HepG2 (cell line): ENCODE measurements at regions not wholly inside any gene's neighbourhood (a gene's known extent, or its start where the extent isn't known, plus 50 kb on each side); places are given as distances from the start of the nearest gene placed in this dataset.

Experiments used
- ATAC-seq: fragments of 200-7000 bp; cut with Tn5 transposase; 3 replicates; pipeline ENCODE4 v1.9.1; 2020; ENCODE audit warnings: mild to moderate bottlenecking, moderate library complexity
- BruUV-seq: library from RNA; stranded (reverse); fragments of 400-500 nt; replicated peaks from 2 replicates; lab custom pipeline; 2021; lab: Mats Ljungman, UMichigan
- CTCF ChIA-PET: fragments of 300-600 bp; formaldehyde crosslinking; extraction: SDS; loops from one replicate; lab custom pipeline; 2021; ENCODE audit warnings: low total read pairs, inconsistent platforms, low intra/inter-chr PET ratio; lab: Yijun Ruan, JAX
- POLR2A ChIA-PET: fragments of 350-600 bp; sonication (Branson Sonifier 250); formaldehyde crosslinking; loops from one replicate; lab custom pipeline; 2020; ENCODE audit warnings: antibody characterized with exemption, inconsistent platforms; lab: Yijun Ruan, JAX
- DNase-seq: peaks from one replicate; pipeline ENCODE4 v3.0.0-alpha.2; 2015; ENCODE audit warnings: low spot score
- FAIRE-seq: peaks from 3 replicates; lab custom pipeline; 2011; peaks lifted over from hg19 to GRCh38; lab: Jason Lieb, UNC
- H2AFZ ChIP-seq: one replicate; pipeline ENCODE4 v1.6.1; 2011; ENCODE audit warnings: low read length, inconsistent platforms
- H3K27ac ChIP-seq: fragments of 300-600 bp; 3 replicates; pipeline ENCODE4 v1.8.0; 2011; ENCODE audit warnings: mixed run types, mild to moderate bottlenecking, mixed read lengths, low read length, inconsistent platforms; ENCODE audit not compliant: insufficient read depth; ENCODE audit errors: extremely low read length
- H3K27me3 ChIP-seq, 2 experiments: fragments of 200-600 bp in 1 of 2; 2 replicates in 1 of 2; 3 replicates in 1 of 2; pipeline versions ENCODE4 v1.6.0 to v1.8.0; 2011; ENCODE audit warnings: low read length in 2 of 2, mild to moderate bottlenecking in 2 of 2, moderate library complexity in 2 of 2, inconsistent platforms in 1 of 2; ENCODE audit not compliant: insufficient read depth in 2 of 2, control insufficient read depth in 1 of 2
- H3K36me3 ChIP-seq, 2 experiments: fragments of 200-600 bp in 1 of 2; replicated peaks in 1 of 2; 2 replicates in 1 of 2; 3 replicates in 1 of 2; pipeline versions ENCODE4 v1.5.1 to v1.8.0; 2011; ENCODE audit warnings: low read length in 2 of 2, inconsistent platforms in 1 of 2; ENCODE audit not compliant: insufficient read depth in 2 of 2, control insufficient read depth in 1 of 2
- H3K4me1 ChIP-seq: 2 replicates; pipeline ENCODE4 v1.5.1; 2012; ENCODE audit warnings: low read length, inconsistent platforms; ENCODE audit not compliant: insufficient read depth
- H3K4me2 ChIP-seq: 2 replicates; pipeline ENCODE4 v1.6.0; 2011; ENCODE audit warnings: low read depth, low read length, inconsistent platforms
- H3K4me3 ChIP-seq, 3 experiments: fragments of 200-600 bp in 1 of 3; sonication (generic), shearing (Covaris generic) in 1 of 3; replicated peaks in 1 of 3; 2 replicates each; pipeline ENCODE4 v1.5.1; 2011 to 2016; ENCODE audit warnings: low read length in 3 of 3, inconsistent platforms in 2 of 3, low read depth in 2 of 3, mild to moderate bottlenecking in 2 of 3, control low read depth in 1 of 3, mixed read lengths in 1 of 3; ENCODE audit not compliant: insufficient read depth in 1 of 3
- H3K79me2 ChIP-seq: one replicate; pipeline ENCODE4 v1.6.1; 2011; ENCODE audit warnings: low read length, inconsistent platforms; ENCODE audit not compliant: insufficient read depth
- H3K9ac ChIP-seq: 2 replicates; pipeline ENCODE4 v1.6.0; 2011; ENCODE audit warnings: mild to moderate bottlenecking, low read depth, low read length, inconsistent platforms; ENCODE audit not compliant: insufficient read depth
- H3K9me3 ChIP-seq: 2 replicates; pipeline ENCODE4 v1.5.1; 2012; ENCODE audit warnings: mild to moderate bottlenecking, low read length
- H4K20me1 ChIP-seq: 2 replicates; pipeline ENCODE4 v1.6.0; 2011; ENCODE audit warnings: inconsistent platforms, mild to moderate bottlenecking, low read length, moderate library complexity; ENCODE audit not compliant: insufficient read depth
- HCFC1 ChIP-seq: fragments of 150-350 bp; IDR thresholded peaks from 2 replicates; pipeline ENCODE4 v1.6.1; 2014; ENCODE audit warnings: low read depth, low read length
- ZNF660 ChIP-seq: sonication (generic); formaldehyde crosslinking; IDR thresholded peaks from 2 replicates; pipeline ENCODE4 v1.5.1; 2020; ENCODE audit warnings: mild to moderate bottlenecking, low read depth, missing genetic modification reagents, borderline replicate concordance
- WGBS: methylation state at CpG from one replicate; pipeline ENCODE4 v1.1.6; 2017; ENCODE audit warnings: low lambda C conversion rate; 5-methylcytosine and 5-hydroxymethylcytosine counted together
- in situ Hi-C: cut with HindIII; loops from 2 replicates; pipeline ENCODE4 v1.10.0; 2017; ENCODE audit warnings: low pct_unique_long_range_greater_than_20kb; ENCODE audit not compliant: extremely low pct_ligation_motif_present
- intact Hi-C: fragments of 100-400 bp; cut with micrococcal nuclease; formaldehyde crosslinking; loops from one replicate; pipeline ENCODE4 v1.10.0; 2022; ENCODE audit not compliant: unreplicated experiment
- TF ChIP-seq, protein P1 (sequence below): sonication (generic); formaldehyde crosslinking; IDR thresholded peaks from 2 replicates; pipeline ENCODE4 v1.8.1; 2023; ENCODE audit warnings: mild to moderate bottlenecking, missing genetic modification reagents, borderline replicate concordance
- TF ChIP-seq, protein P2 (sequence below): sonication (generic); formaldehyde crosslinking; IDR thresholded peaks from 2 replicates; pipeline ENCODE4 v1.5.1; 2020; ENCODE audit warnings: missing genetic modification reagents, mild to moderate bottlenecking, borderline replicate concordance
- TF ChIP-seq, protein P3 (sequence below): sonication (generic); formaldehyde crosslinking; IDR thresholded peaks from 2 replicates; pipeline ENCODE4 v1.5.0; 2020; ENCODE audit warnings: mild to moderate bottlenecking, missing genetic modification reagents, moderate library complexity

GRCh38 chr2:59933948-59934347 lies 619.5 kb downstream of the BCL11A start (continued):
- TF ChIP-seq, protein P1, sequence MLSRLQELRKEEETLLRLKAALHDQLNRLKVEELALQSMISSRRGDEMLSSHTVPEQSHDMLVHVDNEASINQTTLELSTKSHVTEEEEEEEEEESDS (CRISPR knock-in tag), result no peak
- TF ChIP-seq, protein P2, sequence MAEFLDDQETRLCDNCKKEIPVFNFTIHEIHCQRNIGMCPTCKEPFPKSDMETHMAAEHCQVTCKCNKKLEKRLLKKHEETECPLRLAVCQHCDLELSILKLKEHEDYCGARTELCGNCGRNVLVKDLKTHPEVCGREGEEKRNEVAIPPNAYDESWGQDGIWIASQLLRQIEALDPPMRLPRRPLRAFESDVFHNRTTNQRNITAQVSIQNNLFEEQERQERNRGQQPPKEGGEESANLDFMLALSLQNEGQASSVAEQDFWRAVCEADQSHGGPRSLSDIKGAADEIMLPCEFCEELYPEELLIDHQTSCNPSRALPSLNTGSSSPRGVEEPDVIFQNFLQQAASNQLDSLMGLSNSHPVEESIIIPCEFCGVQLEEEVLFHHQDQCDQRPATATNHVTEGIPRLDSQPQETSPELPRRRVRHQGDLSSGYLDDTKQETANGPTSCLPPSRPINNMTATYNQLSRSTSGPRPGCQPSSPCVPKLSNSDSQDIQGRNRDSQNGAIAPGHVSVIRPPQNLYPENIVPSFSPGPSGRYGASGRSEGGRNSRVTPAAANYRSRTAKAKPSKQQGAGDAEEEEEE (CRISPR knock-in tag), result no peak
- no peak for TF ChIP-seq ZNF660

DNA sequence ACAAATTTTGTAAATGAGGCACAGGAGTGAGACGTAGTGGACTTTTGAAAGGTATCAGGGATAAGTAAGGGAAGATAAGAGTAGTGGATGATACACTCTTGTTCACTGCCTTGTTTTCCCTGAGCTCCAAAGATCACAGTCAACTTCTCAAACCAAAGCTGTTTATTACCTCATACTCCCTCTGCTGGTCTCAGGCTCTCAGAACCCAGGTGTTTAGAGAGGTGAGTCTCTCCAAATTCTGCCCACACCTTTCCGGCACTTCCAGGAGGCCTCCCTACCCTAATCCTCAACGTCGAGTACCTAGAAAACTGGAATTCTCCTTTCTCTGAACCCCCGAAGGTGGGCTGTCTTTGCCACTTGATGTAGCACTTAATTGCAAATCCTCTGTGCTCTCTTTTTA lies 621.1 kb downstream of the BCL11A start:
- Histone ChIP-seq H3K4me2 (no peak overlapping the region), H3K4me1 (no peaks in the 10 kb centered on the region), H3K9ac (no peak overlapping the region), H3K4me3 (no peak overlapping the region), H3K27me3 (no peaks in the 10 kb centered on the region), H3K36me3 (no peaks in the 10 kb centered on the region), H4K20me1 (no peaks in the 10 kb centered on the region), H3K9me3 (no peaks in the 10 kb centered on the region), H3K79me2 (no peaks in the 10 kb centered on the region), H3K27ac (no peak overlapping the region), H2AFZ (no peak overlapping the region)
- no peak for TF ChIP-seq HCFC1
- TF ChIP-seq, protein P3, sequence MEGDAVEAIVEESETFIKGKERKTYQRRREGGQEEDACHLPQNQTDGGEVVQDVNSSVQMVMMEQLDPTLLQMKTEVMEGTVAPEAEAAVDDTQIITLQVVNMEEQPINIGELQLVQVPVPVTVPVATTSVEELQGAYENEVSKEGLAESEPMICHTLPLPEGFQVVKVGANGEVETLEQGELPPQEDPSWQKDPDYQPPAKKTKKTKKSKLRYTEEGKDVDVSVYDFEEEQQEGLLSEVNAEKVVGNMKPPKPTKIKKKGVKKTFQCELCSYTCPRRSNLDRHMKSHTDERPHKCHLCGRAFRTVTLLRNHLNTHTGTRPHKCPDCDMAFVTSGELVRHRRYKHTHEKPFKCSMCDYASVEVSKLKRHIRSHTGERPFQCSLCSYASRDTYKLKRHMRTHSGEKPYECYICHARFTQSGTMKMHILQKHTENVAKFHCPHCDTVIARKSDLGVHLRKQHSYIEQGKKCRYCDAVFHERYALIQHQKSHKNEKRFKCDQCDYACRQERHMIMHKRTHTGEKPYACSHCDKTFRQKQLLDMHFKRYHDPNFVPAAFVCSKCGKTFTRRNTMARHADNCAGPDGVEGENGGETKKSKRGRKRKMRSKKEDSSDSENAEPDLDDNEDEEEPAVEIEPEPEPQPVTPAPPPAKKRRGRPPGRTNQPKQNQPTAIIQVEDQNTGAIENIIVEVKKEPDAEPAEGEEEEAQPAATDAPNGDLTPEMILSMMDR (CRISPR knock-in tag), result peak; percentile 19; the same call in 1 of the 2 replicates
- BruUV-seq, result no TSS peak
- WGBS, result 8% methylated on average over 5 of the region's 5 CpGs
- ATAC-seq, result no peak
- intact Hi-C loops (no loop called here), in situ Hi-C loops (no loop called here)
- DNase-seq, result no peak
- CTCF ChIA-PET, result no interaction called here
- FAIRE-seq, result no peak
- POLR2A ChIA-PET, result no interaction called here
